ENCODE measurements at regions not wholly inside any gene's neighbourhood (a gene's known extent, or its start where the extent isn't known, plus 50 kb on each side); places are given as distances from the start of the nearest gene placed in this dataset.

- TF ChIP-seq USF1 (IDR thresholded peaks at IDR 0.05), result no peak
- no peak for TF ChIP-seq TAF1 (IDR thresholded peaks at IDR 0.05; ENCODE audit: low read depth)
- TF ChIP-seq, protein P1, sequence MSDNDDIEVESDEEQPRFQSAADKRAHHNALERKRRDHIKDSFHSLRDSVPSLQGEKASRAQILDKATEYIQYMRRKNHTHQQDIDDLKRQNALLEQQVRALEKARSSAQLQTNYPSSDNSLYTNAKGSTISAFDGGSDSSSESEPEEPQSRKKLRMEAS (IDR thresholded peaks at IDR 0.05), result no peak
- TF ChIP-seq NFIC (IDR thresholded peaks at IDR 0.05), result no peak
Observed at GRCh38 chr6:150673720-150674346, 74.1 kb downstream of the PLEKHG1 start.

DNA sequence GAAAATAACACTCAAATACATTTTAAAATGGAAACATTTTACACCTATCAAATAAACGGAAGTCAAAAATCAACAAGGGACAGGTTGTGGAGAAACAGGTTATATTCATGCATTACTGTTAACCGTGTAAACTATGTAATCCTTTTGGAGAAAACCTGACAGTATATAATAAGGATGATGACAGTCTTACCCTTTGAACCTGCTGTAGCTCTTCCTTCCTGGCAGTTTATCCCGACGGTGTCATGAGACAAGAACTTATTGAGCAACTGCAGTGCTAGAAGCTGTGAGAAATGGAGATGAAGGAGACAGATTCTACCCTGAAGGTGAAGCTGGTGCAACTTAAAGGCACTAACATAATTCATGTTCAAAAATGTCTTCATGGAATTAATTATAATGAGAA lies 76.7 kb downstream of the PLEKHG1 start:
- TF ChIP-seq TAF1 (IDR thresholded peaks at IDR 0.05; ENCODE audit: low read depth) (no peak), YY1 (IDR thresholded peaks at IDR 0.05; ENCODE audit: low read depth) (no peak), TEAD4 (IDR thresholded peaks at IDR 0.05) (no peak), ZBTB7A (IDR thresholded peaks at IDR 0.05; ENCODE audit: low read depth) (no peak), CREB1 (IDR thresholded peaks at IDR 0.05; ENCODE audit: low read depth) (no peak), NFIC (IDR thresholded peaks at IDR 0.05) (no peak), RAD21 (IDR thresholded peaks at IDR 0.05; ENCODE audit: low read depth) (no peak), TCF12 (IDR thresholded peaks at IDR 0.05; ENCODE audit: low read depth) (no peak), EP300 (IDR thresholded peaks at IDR 0.05; ENCODE audit: borderline replicate concordance) (no peak), CEBPB (IDR thresholded peaks at IDR 0.05) (no peak), USF1 (IDR thresholded peaks at IDR 0.05) (no peak)
- TF ChIP-seq, protein P2, sequence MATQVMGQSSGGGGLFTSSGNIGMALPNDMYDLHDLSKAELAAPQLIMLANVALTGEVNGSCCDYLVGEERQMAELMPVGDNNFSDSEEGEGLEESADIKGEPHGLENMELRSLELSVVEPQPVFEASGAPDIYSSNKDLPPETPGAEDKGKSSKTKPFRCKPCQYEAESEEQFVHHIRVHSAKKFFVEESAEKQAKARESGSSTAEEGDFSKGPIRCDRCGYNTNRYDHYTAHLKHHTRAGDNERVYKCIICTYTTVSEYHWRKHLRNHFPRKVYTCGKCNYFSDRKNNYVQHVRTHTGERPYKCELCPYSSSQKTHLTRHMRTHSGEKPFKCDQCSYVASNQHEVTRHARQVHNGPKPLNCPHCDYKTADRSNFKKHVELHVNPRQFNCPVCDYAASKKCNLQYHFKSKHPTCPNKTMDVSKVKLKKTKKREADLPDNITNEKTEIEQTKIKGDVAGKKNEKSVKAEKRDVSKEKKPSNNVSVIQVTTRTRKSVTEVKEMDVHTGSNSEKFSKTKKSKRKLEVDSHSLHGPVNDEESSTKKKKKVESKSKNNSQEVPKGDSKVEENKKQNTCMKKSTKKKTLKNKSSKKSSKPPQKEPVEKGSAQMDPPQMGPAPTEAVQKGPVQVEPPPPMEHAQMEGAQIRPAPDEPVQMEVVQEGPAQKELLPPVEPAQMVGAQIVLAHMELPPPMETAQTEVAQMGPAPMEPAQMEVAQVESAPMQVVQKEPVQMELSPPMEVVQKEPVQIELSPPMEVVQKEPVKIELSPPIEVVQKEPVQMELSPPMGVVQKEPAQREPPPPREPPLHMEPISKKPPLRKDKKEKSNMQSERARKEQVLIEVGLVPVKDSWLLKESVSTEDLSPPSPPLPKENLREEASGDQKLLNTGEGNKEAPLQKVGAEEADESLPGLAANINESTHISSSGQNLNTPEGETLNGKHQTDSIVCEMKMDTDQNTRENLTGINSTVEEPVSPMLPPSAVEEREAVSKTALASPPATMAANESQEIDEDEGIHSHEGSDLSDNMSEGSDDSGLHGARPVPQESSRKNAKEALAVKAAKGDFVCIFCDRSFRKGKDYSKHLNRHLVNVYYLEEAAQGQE (IDR thresholded peaks at IDR 0.05; ENCODE audit: low read depth), result no peak

DNA sequence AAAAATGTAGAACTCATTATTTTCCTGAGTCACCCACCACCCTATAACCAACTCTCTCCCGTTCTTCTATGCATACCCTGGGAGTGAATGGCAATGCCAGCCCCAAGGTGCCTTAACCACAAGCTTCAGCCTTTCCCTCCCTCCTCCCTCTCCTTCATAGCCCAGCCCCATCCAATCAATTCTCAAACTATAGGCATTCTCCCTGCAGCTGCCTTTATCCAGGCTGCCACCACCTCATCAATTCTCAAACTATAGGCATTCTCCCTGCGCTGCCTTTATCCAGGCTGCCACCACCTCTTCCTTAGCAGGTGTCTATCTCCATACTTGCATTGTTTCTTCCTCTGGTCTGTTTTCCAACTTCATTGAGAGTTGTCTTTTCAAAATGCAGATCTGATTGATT lies 77.1 kb downstream of the PLEKHG1 start:
- no peak for TF ChIP-seq NFIC (IDR thresholded peaks at IDR 0.05)
- TF ChIP-seq ZBTB7A (IDR thresholded peaks at IDR 0.05; ENCODE audit: low read depth), result no peak
- TF ChIP-seq EGR1 (IDR thresholded peaks at IDR 0.05), result no peak
- TF ChIP-seq CREB1 (IDR thresholded peaks at IDR 0.05; ENCODE audit: low read depth), result no peak
- no peak for TF ChIP-seq CEBPB (IDR thresholded peaks at IDR 0.05)
- no peak for TF ChIP-seq TAF1 (IDR thresholded peaks at IDR 0.05; ENCODE audit: low read depth)
- TF ChIP-seq, protein P2 (IDR thresholded peaks at IDR 0.05; ENCODE audit: low read depth), result no peak
- TF ChIP-seq FOXM1 (IDR thresholded peaks at IDR 0.05; ENCODE audit: borderline replicate concordance, low read depth), result no peak
- TF ChIP-seq YY1 (IDR thresholded peaks at IDR 0.05; ENCODE audit: low read depth), result no peak
- no peak for TF ChIP-seq RAD21 (IDR thresholded peaks at IDR 0.05; ENCODE audit: low read depth)
- TF ChIP-seq TEAD4 (IDR thresholded peaks at IDR 0.05), result no peak
- no peak for TF ChIP-seq EP300 (IDR thresholded peaks at IDR 0.05; ENCODE audit: borderline replicate concordance)
- no peak for TF ChIP-seq TCF12 (IDR thresholded peaks at IDR 0.05; ENCODE audit: low read depth)
- no peak for TF ChIP-seq USF1 (IDR thresholded peaks at IDR 0.05)
- TF ChIP-seq, protein P1 (IDR thresholded peaks at IDR 0.05), result no peak

DNA sequence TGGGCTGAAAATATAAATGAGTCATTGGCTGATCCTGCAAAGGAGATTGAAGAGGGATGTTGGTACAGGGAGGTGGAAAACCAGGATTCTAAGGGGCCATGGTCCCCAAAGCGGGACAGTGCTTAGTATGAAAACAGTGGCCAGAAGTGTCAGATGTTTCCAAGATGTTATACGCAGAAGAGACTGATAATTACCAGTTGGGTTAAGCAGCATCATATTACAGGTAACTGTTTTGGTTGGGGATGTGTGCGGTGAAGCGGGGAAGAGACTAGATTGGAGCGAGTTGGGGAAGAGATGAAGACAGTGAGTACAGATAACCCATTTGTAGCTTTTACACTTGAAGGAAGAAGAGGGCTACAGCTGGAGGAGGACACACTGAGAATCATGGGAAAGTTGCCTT lies 80.8 kb downstream of the PLEKHG1 start:
- TF ChIP-seq, protein P1 (IDR thresholded peaks at IDR 0.05), result no peak
- no peak for TF ChIP-seq RAD21 (IDR thresholded peaks at IDR 0.05; ENCODE audit: low read depth)
- TF ChIP-seq YY1 (IDR thresholded peaks at IDR 0.05; ENCODE audit: low read depth), result no peak
- TF ChIP-seq USF1 (IDR thresholded peaks at IDR 0.05), result no peak

DNA sequence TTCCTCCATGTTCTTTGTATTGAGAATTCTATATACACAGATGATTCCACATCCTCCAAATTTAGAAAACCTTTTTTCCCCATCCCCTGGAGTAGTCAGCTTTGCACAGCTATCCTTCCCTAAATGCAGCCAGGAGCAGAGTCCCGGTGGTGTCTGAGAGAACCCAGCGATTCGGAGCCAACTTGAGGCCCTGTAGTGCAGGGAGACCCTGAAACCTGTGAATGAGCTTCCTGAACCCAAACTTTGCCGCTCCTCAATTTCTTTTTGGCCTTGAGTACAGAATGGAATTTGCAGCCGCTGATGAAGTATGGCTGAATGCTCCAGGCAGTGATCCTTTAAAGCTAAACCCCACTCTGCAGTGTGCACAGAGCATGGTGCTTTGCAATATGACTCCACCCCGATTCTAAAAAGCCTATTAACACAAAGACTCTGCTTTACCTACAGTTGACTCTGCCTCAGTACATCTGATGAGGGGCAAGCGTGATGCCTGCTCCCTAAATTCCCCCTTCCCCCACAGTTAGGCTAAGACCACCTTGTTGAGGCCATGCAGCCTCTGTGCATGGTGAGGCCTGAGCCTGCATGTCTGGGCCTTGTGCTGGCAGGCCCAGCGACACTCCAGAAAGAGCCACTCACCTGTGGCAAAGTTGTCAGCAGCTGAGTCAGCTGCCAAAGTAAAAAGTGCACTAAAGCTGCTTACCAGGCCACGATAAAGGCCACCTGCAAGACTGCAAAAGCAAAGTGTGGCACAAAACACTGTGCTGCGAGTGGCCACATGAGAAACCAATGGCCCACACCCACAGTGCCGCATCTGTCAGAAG lies 82.1 kb downstream of the PLEKHG1 start:
- TF ChIP-seq EGR1 (IDR thresholded peaks at IDR 0.05) (no peak), TEAD4 (IDR thresholded peaks at IDR 0.05) (no peak), CEBPB (IDR thresholded peaks at IDR 0.05) (no peak), NFIC (IDR thresholded peaks at IDR 0.05) (no peak), TCF12 (IDR thresholded peaks at IDR 0.05; ENCODE audit: low read depth) (no peak), YY1 (IDR thresholded peaks at IDR 0.05; ENCODE audit: low read depth) (no peak)
